ENCODE measurements at regions not wholly inside any gene's neighbourhood (a gene's known extent, or its start where the extent isn't known, plus 50 kb on each side); places are given as distances from the start of the nearest gene placed in this dataset.

DNA sequence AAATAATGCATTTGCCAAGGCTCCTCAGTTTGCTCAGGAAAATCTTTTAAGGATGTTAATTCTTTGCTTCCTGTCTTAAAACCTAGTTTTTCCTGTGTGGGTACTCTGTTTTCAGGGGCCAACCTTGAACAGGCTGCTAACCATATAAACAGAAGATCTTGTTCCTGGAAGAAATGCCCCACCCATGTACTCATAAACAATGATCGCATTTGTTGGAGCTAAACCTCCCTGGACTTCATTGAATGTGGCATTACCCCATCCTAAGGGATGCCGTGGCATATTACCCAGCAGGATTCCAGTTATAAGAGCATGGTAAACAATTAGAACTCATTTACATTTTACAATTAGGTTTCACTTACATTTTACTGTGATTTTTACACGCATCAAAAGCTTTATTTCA, 436.0 kb downstream of the ZNF608 start:
- no peak for TF ChIP-seq EZH2 (IDR thresholded peaks at IDR 0.05; ENCODE audit: low read length)
- TF ChIP-seq, protein P1, sequence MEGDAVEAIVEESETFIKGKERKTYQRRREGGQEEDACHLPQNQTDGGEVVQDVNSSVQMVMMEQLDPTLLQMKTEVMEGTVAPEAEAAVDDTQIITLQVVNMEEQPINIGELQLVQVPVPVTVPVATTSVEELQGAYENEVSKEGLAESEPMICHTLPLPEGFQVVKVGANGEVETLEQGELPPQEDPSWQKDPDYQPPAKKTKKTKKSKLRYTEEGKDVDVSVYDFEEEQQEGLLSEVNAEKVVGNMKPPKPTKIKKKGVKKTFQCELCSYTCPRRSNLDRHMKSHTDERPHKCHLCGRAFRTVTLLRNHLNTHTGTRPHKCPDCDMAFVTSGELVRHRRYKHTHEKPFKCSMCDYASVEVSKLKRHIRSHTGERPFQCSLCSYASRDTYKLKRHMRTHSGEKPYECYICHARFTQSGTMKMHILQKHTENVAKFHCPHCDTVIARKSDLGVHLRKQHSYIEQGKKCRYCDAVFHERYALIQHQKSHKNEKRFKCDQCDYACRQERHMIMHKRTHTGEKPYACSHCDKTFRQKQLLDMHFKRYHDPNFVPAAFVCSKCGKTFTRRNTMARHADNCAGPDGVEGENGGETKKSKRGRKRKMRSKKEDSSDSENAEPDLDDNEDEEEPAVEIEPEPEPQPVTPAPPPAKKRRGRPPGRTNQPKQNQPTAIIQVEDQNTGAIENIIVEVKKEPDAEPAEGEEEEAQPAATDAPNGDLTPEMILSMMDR (optimal IDR thresholded peaks at IDR 0.05 in 1 of 3, IDR thresholded peaks at IDR 0.05 in 1 of 3, conservative IDR thresholded peaks at IDR 0.05 in 1 of 3; ENCODE audit: extremely low read depth in 1 of 3, insufficient read depth in 2 of 3, low read length in 3 of 3) = no peak

Data from keratinocyte (primary cell).